T-helper 17 cell (primary cell): ENCODE measurements at regions not wholly inside any gene's neighbourhood (a gene's known extent, or its start where the extent isn't known, plus 50 kb on each side); places are given as distances from the start of the nearest gene placed in this dataset.

Experiments
- ATAC-seq: fragments of 150-1000 bp; cut with Tn5 transposase; 2 replicates; pipeline ENCODE4 v1.10.0; 2021; ENCODE audit warnings: mild to moderate bottlenecking, moderate library complexity
- DNase-seq, 3 donors: peaks; one replicate each; pipeline versions ENCODE4 v3.0.0 to v3.0.0-alpha.2; 2020 to 2021
- H3K9me3 ChIP-seq: one replicate; pipeline ENCODE4 v1.7.0; 2013; ENCODE audit warnings: low read length, mild to moderate bottlenecking; ENCODE audit not compliant: control insufficient read depth, poor library complexity, severe bottlenecking
- H3K27ac Mint-ChIP-seq: one replicate; pipeline ENCODE4 v1.8.0; 2022; ENCODE audit warnings: mild to moderate bottlenecking, moderate library complexity, mixed read lengths
- H3K27me3 Mint-ChIP-seq: one replicate; pipeline ENCODE4 v1.8.0; 2022; ENCODE audit warnings: mixed read lengths
- H3K36me3 Mint-ChIP-seq: one replicate; pipeline ENCODE4 v1.8.0; 2022; ENCODE audit warnings: low read depth, mixed read lengths
- H3K4me1 Mint-ChIP-seq: one replicate; pipeline ENCODE4 v1.8.0; 2022; ENCODE audit warnings: mild to moderate bottlenecking, mixed read lengths
- H3K4me3 Mint-ChIP-seq: one replicate; pipeline ENCODE4 v1.8.0; 2022; ENCODE audit warnings: mild to moderate bottlenecking, moderate library complexity, mixed read lengths

DNA sequence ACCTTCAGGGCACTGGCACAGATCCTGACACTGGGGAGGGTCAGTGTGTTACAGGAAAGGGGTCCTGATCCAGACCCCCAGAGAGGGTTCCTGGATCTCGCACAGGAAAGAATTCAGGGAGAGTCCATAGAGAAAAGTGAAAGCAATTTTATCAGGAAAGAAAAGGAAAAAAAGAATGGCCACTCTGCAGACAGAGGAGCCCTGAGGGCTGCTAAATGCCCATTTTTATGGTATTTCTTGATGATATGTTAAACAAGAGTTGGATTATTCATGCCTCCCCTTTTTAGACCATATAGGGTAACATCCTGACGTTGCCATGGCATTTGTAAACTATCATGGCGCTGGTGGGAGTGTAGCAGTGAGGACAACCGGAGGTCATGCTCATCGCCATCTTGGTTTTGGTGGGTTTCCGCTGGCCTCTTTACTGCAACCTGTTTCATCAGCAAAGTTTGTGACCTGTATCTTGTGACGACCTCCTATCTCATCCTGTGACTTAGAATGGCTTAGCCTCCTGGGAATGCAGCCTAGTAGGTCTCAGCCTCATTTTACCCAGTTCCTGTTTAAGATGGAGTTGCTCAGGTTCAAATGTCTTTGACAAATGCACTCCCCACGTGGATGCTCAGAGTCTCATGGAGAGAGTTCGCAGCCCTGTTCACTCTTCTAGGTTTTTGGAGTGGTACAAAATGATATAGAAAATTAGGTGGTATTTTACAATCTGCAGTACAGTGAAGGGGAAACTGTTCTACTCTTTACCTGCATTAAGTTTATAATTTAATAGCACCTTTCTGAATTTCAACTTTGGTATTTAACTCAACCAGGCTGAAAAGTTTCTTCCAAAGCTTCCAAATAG lies 1363.7 kb upstream of the TMEM132C start:
- no peak overlapping the region for H3K4me3 Mint-ChIP-seq
- H3K27ac Mint-ChIP-seq, result no peak overlapping the region
- ATAC-seq (no peak), DNase-seq (no peak)
- peaks cover 5% of the 10 kb centered on the region for H3K4me1 Mint-ChIP-seq
- peaks cover 25% of the 10 kb centered on the region for H3K27me3 Mint-ChIP-seq
- no peaks in the 10 kb centered on the region for H3K36me3 Mint-ChIP-seq
- no peaks in the 10 kb centered on the region for H3K9me3 ChIP-seq

DNA sequence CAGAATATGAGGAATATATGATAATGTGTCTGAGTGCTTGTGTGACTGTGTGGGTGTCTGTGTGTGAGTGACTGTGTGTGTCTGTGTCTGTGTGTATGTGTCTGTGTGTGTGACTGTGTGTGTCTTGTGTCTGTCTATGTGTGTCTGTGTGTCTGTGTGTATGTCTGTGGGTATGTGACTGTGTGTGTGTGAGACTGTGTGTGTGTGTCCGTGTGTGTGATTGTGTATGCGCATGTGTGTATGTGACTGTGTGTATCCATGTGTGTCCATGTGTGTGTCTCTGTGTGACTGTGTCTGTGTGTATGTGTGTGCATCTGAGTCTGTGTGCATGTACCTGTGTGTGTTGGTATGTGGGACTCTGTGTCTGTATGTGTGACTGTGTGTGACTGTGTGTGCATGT lies 1361.2 kb upstream of the TMEM132C start:
- Mint-ChIP-seq H3K27ac (no peak overlapping the region), H3K27me3 (peaks cover 16% of the 10 kb centered on the region), H3K36me3 (no peaks in the 10 kb centered on the region), H3K4me3 (no peak overlapping the region), H3K4me1 (no peaks in the 10 kb centered on the region)
- no peak for DNase-seq
- no peak for ATAC-seq
- no peaks in the 10 kb centered on the region for H3K9me3 ChIP-seq

DNA sequence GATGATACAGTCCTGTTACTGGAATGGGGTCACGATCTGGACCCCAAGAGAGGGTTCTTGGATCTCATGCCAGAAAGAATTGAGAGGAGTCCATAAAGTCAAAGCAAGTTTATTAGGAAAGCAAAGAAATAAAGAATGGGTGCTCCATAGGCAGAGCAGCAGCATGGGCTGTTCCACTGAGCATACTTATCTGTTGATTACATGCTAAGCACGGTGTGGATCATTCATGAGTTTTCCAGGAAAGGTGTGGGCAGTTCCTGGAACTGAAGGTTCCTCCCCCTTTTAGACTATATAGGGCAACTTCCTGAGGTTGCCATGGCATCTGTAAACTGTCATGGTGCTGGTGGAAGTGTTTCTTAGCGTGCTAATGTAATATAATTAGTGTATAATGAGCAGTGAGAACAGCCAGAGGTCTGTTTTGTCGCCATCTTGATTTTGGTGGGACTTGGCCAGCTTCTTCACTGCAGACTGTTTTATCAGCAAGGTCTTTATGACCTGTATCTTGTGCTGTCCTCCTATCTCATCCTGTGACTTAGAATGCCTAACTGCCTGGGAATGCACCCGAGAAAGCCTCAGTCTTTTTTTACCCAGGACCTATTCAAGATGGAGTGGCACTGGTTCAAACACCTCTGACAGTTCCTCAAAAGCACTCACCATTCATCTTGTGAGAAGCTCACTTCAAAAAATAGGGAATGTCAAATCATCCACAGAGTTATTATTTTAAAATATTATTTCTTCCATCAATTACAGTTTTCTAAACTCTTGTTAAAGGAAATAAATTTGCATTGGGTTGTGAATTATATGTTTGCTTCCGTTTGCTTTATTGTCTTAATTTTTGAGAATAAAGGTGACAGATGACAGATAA lies 1358.8 kb upstream of the TMEM132C start:
- no peaks in the 10 kb centered on the region for H3K36me3 Mint-ChIP-seq
- peaks cover 16% of the 10 kb centered on the region for H3K27me3 Mint-ChIP-seq
- no peak overlapping the region for H3K4me3 Mint-ChIP-seq
- no peak overlapping the region for H3K27ac Mint-ChIP-seq
- DNase-seq, result no peak
- ATAC-seq, result no peak
- H3K4me1 Mint-ChIP-seq, result no peaks in the 10 kb centered on the region
- H3K9me3 ChIP-seq, result no peaks in the 10 kb centered on the region

DNA sequence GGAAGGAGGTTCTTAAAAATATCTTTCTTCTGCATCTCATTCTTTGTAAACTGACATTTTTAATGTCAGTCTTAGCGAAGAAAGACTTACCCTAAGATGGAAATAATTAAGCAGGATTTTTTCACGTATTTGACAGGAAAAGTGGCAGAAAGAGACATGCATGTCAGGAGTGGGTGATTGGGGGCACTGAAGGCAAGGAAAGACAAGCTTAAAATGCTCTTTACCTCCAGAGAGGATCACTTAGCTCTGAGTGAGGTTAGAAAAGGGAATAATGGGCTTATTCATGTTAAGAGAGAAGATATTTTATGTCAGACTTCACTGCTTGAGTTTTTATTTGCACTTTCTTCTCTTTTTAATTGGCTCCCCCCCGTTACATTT lies 1358.2 kb upstream of the TMEM132C start:
- Mint-ChIP-seq H3K27me3 (peaks cover 16% of the 10 kb centered on the region), H3K36me3 (no peaks in the 10 kb centered on the region), H3K4me1 (no peaks in the 10 kb centered on the region), H3K4me3 (no peak overlapping the region), H3K27ac (no peak overlapping the region)
- ATAC-seq (no peak), DNase-seq (no peak)
- H3K9me3 ChIP-seq, result no peaks in the 10 kb centered on the region

DNA sequence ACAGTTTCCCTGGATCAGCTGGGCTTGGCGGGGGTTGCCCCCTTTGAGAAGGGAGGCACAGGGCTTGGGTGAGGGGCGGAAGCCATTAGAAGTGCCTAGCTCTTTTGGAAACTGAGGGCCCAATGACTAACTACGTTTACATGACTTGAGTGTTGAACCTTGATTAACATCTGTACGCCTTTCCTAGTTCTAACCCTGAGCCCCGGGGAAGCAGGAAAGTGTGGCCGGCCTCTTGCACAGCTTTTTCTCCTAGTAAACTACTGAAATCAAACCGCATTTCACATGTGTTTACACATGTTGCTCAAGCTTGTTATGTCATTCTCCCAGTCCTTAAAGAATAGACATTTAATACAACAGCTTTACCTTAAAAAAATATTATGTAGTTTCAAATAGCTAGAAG lies 1356.4 kb upstream of the TMEM132C start:
- DNase-seq, result no peak
- Mint-ChIP-seq H3K27me3 (peaks cover 11% of the 10 kb centered on the region), H3K4me1 (peaks cover under 1% of the 10 kb centered on the region), H3K27ac (no peak overlapping the region), H3K4me3 (no peak overlapping the region), H3K36me3 (no peaks in the 10 kb centered on the region)
- H3K9me3 ChIP-seq, result no peaks in the 10 kb centered on the region
- no peak for ATAC-seq

DNA sequence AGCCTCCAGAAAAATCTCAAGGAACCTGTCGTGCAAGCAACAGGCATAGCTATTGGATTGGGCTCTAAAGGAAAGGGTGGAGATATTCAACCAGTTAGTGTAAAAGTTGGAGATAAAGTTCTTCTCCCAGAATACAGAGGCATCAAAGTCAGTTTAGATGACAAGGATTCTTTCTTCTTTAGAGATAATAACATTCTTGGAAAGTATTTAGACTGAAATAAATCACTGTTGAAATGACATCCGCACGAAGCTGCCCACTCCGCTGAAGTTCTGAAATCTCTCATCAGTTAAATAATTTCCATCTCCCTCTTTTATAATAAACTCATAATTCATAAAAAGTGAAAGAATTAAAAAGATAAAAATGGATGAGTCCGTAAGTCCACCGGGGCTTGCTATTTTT lies 1354.9 kb upstream of the TMEM132C start:
- Mint-ChIP-seq H3K27me3 (peaks cover 11% of the 10 kb centered on the region), H3K4me1 (peaks cover 2% of the 10 kb centered on the region), H3K36me3 (no peaks in the 10 kb centered on the region), H3K27ac (no peak overlapping the region), H3K4me3 (no peak overlapping the region)
- no peaks in the 10 kb centered on the region for H3K9me3 ChIP-seq
- DNase-seq, result no peak
- ATAC-seq, result no peak

DNA sequence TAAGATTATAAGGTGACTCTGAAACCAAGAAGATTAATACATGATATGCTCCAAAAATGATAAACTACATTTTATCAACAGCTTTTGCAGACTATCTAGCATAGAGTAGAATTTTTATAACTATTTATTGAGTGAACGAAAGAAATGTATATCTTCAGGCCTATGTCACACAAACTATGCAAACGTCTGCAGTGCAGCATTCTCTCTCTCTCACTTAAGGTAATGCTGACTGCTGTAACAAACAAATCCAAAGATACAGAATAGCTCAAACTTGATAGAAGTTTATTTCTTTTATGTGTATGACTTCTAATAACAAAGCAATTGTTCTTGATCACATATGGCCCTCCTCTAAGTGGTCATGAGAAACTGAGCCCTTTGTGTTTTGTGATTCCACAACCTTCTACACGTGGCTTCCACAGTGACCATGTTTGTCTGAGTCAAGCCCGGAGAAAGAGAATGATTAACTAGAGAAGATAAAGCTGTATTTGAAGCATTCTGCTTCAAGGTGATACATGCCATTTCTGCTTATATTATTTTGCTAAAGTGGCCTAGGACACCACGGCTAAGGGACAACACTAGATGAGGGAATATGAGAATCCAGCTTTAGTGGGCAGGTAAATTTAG lies 1352.7 kb upstream of the TMEM132C start:
- no peak overlapping the region for H3K4me3 Mint-ChIP-seq
- H3K36me3 Mint-ChIP-seq, result no peaks in the 10 kb centered on the region
- peaks cover 6% of the 10 kb centered on the region for H3K27me3 Mint-ChIP-seq

DNA sequence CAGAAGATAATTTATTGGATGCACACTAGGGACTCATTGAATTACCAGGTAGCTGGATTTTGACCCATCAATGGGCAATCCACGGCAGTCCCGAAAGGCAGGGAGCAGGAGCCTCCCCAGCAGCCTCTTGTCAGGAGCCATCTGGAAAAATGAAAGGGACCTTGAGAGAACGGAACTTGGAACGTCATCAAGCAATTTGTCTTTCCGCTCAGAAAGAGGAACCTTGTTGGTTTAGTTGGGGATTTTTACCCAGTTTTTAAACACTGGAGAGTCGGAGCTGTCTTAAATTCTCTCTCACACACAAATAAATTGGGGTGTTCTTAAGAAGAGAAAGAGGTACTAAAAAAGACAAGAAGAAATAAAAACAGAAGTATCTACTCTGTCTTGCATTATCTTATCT lies 1351.7 kb upstream of the TMEM132C start:
- no peaks in the 10 kb centered on the region for H3K36me3 Mint-ChIP-seq
- DNase-seq (no peak), ATAC-seq (no peak)
- H3K4me3 Mint-ChIP-seq, result no peak overlapping the region
- no peak overlapping the region for H3K27ac Mint-ChIP-seq
- peaks cover 5% of the 10 kb centered on the region for H3K27me3 Mint-ChIP-seq
- H3K9me3 ChIP-seq, result no peaks in the 10 kb centered on the region
- peaks cover 2% of the 10 kb centered on the region for H3K4me1 Mint-ChIP-seq

More for the DNA sequence above, 1352.7 kb upstream of the TMEM132C start:
- DNase-seq (no peak), ATAC-seq (no peak)
- H3K27ac Mint-ChIP-seq, result no peak overlapping the region
- peaks cover 2% of the 10 kb centered on the region for H3K4me1 Mint-ChIP-seq
- H3K9me3 ChIP-seq, result no peaks in the 10 kb centered on the region

DNA sequence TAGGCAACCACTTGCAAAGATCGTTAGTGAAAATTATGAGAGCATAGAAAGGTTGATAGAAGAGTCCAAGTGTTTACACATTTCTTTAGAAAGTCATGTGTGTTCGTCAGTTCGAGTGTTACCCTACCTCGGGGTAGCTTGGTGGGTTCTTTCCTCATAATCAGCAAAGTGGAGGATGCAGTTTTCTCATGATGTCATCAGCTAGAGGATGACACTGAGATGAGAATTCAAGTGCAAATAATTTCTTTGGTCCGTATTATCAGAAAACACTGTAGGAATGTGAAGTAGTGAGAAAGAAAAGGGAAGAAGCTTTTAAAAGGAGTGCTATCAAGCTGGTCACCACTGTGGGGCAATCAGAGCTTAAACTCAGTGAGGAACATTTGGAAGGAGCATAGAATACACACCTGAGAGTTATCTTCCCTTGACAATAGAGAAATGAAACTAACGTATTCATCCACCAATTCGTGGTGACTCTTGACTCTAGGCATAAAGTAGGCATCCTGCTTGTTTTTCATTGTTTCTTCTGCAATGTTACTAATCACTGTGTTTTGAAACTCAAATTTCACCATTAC lies 1340.9 kb upstream of the TMEM132C start:
- Mint-ChIP-seq H3K36me3 (no peaks in the 10 kb centered on the region), H3K4me1 (peaks cover 3% of the 10 kb centered on the region), H3K4me3 (no peak overlapping the region), H3K27ac (no peak overlapping the region), H3K27me3 (peaks cover 6% of the 10 kb centered on the region)
- ATAC-seq (no peak), DNase-seq (no peak)
- H3K9me3 ChIP-seq, result no peaks in the 10 kb centered on the region

DNA sequence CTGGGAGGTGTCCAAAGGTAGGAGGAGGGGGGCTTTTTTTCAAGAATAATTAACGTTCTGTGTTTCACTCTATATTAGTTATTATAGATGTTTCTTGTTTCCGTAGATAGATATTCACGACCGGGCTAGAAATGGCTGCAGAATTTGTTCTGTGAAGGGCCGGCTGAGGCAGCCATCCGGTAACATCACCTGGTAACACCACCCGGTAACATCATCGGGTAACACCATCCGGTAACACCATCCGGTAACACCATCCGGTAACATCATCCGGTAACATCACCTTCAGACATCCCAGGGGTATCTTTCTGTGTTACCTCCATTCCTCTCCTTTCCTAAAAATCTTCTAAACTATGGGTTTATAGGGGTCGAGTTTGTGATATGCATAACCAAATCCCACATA lies 1336.7 kb upstream of the TMEM132C start:
- Mint-ChIP-seq H3K27me3 (peaks cover 3% of the 10 kb centered on the region), H3K4me3 (no peak overlapping the region), H3K4me1 (peaks cover 3% of the 10 kb centered on the region), H3K36me3 (no peaks in the 10 kb centered on the region), H3K27ac (no peak overlapping the region)
- H3K9me3 ChIP-seq, result no peaks in the 10 kb centered on the region
- DNase-seq, result no peak
- ATAC-seq, result no peak

DNA sequence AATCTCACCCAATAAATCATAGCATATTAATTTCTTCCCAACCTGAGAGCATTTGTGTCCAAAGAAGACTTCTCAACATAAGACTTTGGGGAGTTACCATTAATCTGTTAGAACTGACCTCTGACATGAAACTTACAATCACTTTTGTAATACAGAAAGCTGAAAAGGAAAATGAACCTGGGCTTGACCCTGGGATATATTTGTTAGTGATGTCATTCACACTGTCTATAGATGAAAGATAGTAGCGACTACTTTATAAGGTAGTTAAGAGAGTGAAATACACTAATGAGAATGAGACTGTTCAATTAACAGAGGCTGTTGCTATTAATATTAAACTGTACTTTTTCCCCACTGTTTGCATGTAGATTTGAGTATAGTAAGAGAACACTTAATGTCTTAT lies 1334.8 kb upstream of the TMEM132C start:
- DNase-seq (no peak), ATAC-seq (no peak)
- H3K9me3 ChIP-seq, result no peaks in the 10 kb centered on the region
- peaks cover 15% of the 10 kb centered on the region for H3K27me3 Mint-ChIP-seq
- H3K36me3 Mint-ChIP-seq, result no peaks in the 10 kb centered on the region
- H3K27ac Mint-ChIP-seq, result no peak overlapping the region
- H3K4me3 Mint-ChIP-seq, result no peak overlapping the region
- no peaks in the 10 kb centered on the region for H3K4me1 Mint-ChIP-seq

DNA sequence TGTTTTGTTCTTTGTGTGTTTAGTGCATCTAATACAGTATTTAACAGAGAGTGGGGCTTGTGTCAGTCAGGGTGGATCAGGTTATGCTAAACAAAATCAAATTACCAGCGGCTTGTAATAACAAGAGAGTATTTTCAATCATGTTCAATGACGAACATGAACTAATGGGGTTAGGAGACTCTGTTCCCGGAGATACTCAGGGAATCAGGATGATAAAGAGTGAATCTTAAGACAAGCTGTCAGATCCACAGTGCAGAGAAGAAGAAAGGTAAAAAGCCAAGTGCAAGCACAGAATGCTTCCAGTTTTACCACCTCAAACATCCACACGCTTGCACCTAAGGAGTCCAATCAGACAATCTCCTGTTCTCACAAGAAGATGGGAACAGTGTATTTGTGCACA lies 1331.5 kb upstream of the TMEM132C start:
- ATAC-seq (no peak), DNase-seq (no peak)
- Mint-ChIP-seq H3K27me3 (peaks cover 15% of the 10 kb centered on the region), H3K4me1 (no peaks in the 10 kb centered on the region), H3K27ac (no peak overlapping the region), H3K4me3 (no peak overlapping the region), H3K36me3 (no peaks in the 10 kb centered on the region)
- H3K9me3 ChIP-seq, result no peaks in the 10 kb centered on the region

DNA sequence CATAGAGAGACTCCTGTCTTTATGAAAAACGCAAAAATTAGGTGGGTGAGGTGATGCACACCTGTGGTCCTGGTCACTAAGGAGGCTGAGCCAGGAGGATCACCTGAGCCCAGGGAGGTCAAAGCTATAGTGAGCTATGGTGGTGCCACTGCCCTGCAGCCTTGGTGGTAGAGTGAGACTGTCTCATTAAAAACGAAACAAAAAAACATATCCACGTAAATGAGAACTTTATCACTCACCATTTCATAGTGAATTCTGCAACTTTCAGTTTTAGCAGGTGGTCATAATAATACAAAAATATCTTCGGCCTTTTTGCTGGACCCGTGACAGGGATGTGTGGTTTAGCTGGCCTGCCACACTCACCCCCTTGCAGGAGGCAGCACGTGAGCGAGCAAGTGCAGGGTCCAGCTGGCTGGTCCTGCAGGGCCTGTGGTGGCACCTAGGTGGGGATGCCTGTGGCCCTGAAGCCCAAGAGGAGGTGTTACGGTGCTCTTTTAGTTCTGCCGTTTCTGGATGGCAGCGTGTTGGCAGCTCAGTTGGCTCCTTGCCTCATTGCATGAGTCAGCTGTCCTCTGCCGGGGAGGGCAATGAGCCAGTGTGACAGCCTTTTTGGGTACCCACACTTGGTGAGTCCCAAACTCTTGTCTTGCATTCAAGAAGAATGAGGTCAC lies 1330.7 kb upstream of the TMEM132C start:
- Mint-ChIP-seq H3K4me1 (no peaks in the 10 kb centered on the region), H3K27ac (no peak overlapping the region), H3K36me3 (no peaks in the 10 kb centered on the region), H3K27me3 (peaks cover 15% of the 10 kb centered on the region), H3K4me3 (no peak overlapping the region)
- H3K9me3 ChIP-seq, result no peaks in the 10 kb centered on the region
- DNase-seq, result no peak
- ATAC-seq, result no peak
